HG03520 (cell line): ENCODE measurements at regions not wholly inside any gene's neighbourhood (a gene's known extent, or its start where the extent isn't known, plus 50 kb on each side); places are given as distances from the start of the nearest gene placed in this dataset.

ENCODE experiments used
- ATAC-seq: cut with Tn5 transposase; IDR thresholded peaks from one replicate; pipeline ENCODE4 v1.9.1; 2021; ENCODE audit warnings: mild to moderate bottlenecking, moderate library complexity; ENCODE audit not compliant: unreplicated experiment

DNA sequence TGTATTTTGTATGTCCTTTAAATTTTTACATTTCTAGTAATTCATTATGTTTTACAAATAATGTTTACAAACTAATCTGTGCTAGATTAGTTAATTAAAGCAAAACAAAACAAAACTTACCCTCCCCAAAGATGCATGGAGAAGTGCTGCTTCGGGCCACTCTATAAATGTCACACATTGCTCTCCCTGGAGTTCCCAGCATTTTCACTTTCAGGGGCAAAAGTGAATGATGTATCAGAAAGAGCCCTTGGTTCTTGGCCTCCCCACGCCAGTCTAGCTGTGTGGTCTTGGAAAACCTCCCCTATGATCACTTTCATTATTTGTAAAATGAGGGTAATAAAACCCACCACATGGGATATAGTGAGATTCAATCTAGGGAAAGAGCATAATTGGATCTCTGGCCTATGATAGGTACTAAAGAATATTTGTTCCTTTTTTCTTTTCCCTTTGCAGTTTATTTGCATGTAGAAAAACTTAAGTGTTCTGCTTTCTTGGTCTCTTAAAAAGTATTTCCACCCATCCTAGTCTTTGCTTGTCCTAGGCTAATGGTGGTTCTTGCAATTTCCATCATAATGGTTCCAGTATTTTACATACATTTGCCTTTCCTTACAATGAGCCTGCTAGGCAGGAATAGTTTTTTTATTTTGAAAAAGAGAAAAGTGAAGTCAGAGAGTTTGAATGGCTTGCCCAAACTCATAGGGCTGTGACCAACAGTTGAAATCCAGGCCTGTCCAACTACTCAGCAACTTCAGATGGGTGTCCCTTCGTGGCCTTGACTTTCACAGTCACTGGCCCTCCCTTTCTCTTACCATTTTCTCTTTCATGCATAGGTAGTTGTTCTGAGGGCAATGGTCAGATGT lies 184.5 kb upstream of the KLF4 start:
- no peak for ATAC-seq

DNA sequence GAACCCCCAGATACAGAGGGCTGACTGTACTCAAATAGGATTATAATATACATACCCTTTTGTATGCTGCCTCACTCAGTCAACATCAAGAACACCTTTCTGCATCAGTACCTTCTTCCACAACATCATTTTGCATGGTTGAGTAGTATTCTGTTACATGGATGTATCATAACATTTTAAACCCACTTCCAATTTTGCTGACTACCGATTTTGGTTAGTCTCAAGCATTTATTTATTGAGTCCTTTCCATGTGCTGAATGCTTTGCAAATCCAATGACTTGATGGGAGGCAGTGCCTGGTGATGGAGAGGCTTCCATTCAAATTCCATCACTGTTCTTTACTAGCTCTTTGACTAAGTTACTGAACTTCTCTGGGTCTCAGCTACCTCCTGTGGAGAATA lies 182.0 kb upstream of the KLF4 start:
- ATAC-seq, result no peak

GRCh38 chr9:107669422-107669821 lies 179.9 kb upstream of the KLF4 start:
- no peak for ATAC-seq

GRCh38 chr9:107667231-107668070 lies 177.9 kb upstream of the KLF4 start:
- no peak for ATAC-seq

DNA sequence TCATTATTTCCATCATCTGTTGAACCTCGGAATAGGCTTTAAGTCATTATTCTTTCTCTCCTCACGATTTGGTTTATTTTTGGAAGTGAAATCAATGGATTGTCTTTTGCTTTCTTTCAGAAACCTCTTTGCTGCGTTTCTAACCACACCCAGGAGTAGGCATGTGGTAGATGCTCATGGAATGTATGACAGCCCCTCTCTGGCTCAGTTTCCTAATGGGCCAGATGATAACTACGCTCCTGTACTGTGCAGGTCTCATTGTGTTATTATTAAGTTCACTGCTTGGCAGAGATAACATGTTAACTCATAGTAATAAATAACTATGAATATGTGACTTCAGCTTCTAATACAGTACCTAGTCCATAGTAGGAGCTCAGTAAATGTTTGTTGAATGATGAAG lies 175.5 kb upstream of the KLF4 start:
- no peak for ATAC-seq

- no peak for ATAC-seq
Observed at GRCh38 chr9:107660976-107661375, 171.4 kb upstream of the KLF4 start.

GRCh38 chr9:107653263-107653821 lies 163.8 kb upstream of the KLF4 start:
- ATAC-seq, result no peak

DNA sequence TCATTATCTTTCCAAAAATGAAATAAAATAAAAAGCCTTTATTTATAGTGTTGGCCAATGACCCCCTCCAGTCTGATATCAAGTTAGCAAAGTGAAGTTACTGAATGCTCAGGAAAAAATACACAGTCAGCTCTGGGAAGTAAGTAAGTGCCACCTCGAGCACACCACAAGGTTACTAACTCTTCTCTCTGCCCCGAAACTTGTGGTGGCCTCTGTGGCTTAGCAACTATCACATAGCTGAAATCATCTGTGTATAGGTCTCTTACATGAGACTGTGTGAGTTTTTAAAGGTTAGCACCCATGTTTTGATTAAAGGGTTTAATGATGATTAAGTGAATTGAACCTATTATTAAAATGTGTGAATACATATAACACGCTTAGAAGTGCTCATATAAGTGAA lies 161.4 kb upstream of the KLF4 start:
- no peak for ATAC-seq

- no peak for ATAC-seq
Observed at GRCh38 chr9:107650321-107650720, 160.8 kb upstream of the KLF4 start.

DNA sequence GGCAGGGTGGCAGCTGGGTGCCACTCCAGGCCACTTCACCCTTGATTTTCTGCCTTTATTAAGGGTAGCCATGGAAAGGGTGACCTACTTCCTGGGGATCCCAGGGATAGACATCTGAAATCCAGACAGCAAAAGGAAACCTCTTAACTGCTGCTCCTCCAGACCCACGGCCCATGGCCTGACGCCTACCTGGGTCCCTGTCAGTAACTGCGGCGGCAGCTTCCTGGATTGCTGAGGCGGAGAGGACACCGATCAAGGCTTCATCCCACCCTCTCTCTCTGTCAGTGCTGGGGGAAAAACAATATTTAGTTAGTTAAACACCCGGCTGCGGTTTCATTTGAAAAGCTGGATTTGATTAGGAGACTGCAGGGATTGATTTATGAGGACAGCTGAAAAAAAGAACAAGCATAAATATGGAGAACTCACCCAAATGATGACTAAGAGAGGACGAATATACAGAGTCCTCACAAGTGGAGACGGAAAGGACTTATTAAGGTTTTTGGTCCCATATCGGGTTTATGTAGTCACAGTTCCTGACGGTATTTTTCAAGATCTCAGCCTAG lies 158.7 kb upstream of the KLF4 start:
- ATAC-seq, result no peak

DNA sequence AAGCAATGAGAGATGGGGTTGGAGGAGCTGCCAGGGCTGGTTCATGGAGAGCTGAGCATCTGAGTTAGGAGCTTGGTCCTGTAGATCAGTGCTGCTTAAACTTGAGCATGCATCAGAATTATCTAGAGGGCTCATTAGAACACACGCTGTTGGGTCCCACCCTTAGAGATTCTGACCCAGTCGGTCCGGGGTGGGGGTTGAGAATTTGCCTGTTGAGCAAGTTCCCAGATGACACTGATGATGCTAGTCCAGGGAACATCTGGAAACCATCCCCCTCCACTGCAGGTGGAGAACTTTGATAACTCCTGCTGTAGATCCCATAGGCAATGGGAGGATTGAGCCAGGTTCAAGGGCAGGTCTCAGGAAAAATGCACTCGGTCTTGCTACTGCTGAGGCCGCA lies 158.0 kb upstream of the KLF4 start:
- no peak for ATAC-seq

- ATAC-seq, result no peak
Observed at GRCh38 chr9:107647141-107647540, 157.6 kb upstream of the KLF4 start.

- ATAC-seq, result no peak
Observed at GRCh38 chr9:107645464-107645833, 155.9 kb upstream of the KLF4 start.

DNA sequence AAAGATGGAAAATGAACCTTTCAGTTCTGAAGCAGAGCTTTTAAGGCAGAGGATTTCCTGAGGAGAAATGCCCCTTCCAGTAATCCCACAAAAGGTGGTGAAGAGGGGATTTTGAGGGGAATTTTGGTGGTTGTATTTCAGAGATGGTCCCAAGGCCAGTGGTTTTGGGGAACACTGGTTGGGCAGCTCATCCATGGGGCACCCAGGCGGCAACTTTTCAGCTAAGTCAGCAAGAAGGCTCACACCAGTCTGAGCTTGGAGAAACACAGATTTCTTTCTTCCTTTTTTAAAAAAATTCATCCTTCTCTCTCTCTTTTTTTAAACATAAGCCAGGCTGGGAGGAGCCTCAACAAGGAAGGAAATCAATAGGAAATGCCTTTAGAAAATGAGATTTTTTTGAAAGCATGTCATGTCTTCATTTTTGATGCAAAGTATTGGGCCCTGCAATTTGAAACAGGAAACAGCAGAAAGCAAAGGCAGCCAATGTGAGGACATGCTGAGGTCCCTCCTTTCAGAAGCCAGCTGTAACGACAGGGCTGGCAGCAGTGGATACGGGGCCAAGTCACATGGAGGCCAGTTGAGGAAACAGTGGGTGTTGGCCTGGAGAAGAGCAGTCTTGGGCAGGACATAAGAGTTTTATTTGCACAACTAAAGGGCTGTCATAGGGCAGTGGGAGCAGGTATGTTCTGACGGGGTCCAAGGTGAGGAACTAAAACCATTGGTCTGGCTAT lies 155.3 kb upstream of the KLF4 start:
- ATAC-seq, result no peak

GRCh38 chr9:107639426-107639825 lies 149.9 kb upstream of the KLF4 start:
- ATAC-seq, result no peak

DNA sequence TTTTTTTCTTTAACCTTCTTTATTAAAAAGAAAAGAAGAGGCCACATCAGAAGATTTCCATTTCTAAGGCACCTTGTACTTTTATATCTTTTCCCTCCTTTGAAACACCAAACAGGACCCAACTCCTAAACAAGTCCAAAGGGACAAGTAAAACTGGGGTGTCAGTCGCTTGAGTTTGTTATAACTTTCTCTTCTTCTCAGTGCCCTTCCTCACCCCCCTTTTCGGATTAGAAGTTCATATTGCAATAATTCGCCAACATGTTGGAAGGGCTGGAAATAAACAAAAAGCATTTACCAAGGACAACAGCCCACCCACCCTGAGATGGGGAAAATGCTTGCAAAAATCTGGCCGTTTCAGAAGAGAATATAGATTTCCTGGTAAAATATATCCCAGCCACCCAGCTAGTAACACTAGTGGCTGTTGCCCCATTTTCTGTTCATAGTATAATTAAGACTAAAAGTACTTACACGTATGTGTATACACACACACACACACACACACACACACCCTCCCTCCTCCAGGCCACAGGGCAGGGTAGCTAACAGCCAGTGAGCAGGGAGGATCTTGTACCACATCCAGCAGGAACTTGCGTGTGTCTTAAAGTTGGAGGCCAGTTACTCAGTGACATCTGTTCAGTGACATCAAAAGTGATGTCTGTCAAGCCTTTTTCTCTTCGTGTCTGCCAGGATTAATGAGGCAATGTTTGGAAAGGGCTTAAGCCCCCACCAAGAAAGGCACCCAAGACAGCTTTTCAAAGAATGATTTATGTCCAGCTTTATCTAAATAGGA lies 149.1 kb upstream of the KLF4 start:
- no peak for ATAC-seq

- no peak for ATAC-seq
Observed at GRCh38 chr9:107637421-107638420, 148.2 kb upstream of the KLF4 start.

DNA sequence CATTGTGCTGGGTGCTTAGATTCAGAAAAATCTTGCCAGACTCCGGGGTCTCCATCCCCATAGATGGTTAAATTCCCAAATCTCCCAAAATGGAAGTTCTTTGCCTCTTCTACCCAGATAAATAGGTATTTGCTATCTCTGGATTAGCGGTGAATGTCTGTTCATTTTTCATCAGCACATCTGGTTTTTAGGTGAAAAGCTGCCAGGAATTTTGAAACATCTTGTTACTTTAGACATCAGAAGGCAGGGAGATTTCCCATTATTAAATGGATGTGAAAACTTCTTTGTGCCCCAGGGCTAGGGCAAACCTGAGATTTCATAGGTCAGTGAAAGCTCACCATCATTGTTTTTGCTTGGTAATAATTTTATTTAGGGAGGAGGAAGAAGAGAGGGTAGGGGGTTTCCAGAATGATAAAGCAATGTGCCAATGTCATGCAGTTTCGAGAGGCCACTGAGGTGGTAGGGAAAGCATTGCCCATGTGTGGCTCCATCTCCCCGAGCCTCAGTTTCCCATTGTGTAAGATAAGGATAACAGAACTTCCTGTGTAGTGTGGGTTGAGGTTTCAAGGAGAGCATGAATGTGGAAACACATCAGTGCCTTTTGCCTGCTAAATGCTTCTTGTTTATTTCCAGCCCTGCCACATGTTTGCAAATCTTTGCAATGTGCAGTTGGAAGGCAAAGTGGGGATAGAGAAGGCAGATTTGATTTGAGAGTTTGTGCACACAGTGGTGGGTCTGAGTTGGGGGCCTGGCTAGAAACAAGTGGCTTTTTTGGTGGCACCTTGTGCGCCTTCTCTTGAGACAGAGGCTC lies 147.2 kb upstream of the KLF4 start:
- no peak for ATAC-seq
